MCF 10A (cell line): ENCODE measurements at regions not wholly inside any gene's neighbourhood (a gene's known extent, or its start where the extent isn't known, plus 50 kb on each side); places are given as distances from the start of the nearest gene placed in this dataset.

Experiments used
- BruUV-seq: library from RNA; stranded (reverse); fragments of 400-500 nt; replicated peaks from 2 replicates; lab custom pipeline; 2021; lab: Mats Ljungman, UMichigan
- CTCF ChIA-PET: fragments of 300-600 bp; sonication (Branson Sonifier 250); formaldehyde crosslinking; extraction: SDS; loops from one replicate; lab custom pipeline; 2021; ENCODE audit warnings: antibody characterized with exemption, inconsistent platforms; lab: Yijun Ruan, JAX
- POLR2A ChIA-PET: fragments of 300-600, 350-650 bp; sonication (Branson Sonifier 250); formaldehyde crosslinking; extraction: SDS; loops from one replicate; lab custom pipeline; 2020; ENCODE audit warnings: antibody characterized with exemption, inconsistent platforms; lab: Yijun Ruan, JAX
- DNase-seq: peaks from one replicate; pipeline ENCODE4 v3.0.0-alpha.2; 2018; ENCODE audit not compliant: unreplicated experiment
- H3K27ac Mint-ChIP-seq: one replicate; pipeline ENCODE4 v1.8.0; 2022; ENCODE audit warnings: mild to moderate bottlenecking, low read depth, mixed read lengths; ENCODE audit not compliant: unreplicated experiment
- H3K27me3 Mint-ChIP-seq: one replicate; pipeline ENCODE4 v1.8.0; 2022; ENCODE audit warnings: mixed read lengths; ENCODE audit not compliant: insufficient read depth, unreplicated experiment
- H3K36me3 Mint-ChIP-seq: one replicate; pipeline ENCODE4 v1.8.0; 2022; ENCODE audit warnings: mild to moderate bottlenecking, moderate library complexity, mixed read lengths; ENCODE audit not compliant: insufficient read depth, unreplicated experiment
- H3K4me1 Mint-ChIP-seq: one replicate; pipeline ENCODE4 v1.8.0; 2022; ENCODE audit warnings: mixed read lengths; ENCODE audit not compliant: insufficient read depth, unreplicated experiment
- H3K4me3 Mint-ChIP-seq: one replicate; pipeline ENCODE4 v1.8.0; 2022; ENCODE audit warnings: mild to moderate bottlenecking, moderate library complexity, mixed read lengths; ENCODE audit not compliant: unreplicated experiment
- H3K9me3 Mint-ChIP-seq: one replicate; pipeline ENCODE4 v1.8.0; 2022; ENCODE audit warnings: mixed read lengths; ENCODE audit not compliant: unreplicated experiment
- CTCF ChIP-seq: fragments of 200-600 bp; IDR thresholded peaks from one replicate; pipeline ENCODE4 v1.8.0; 2022; ENCODE audit warnings: antibody characterized with exemption, mild to moderate bottlenecking; ENCODE audit not compliant: unreplicated experiment
- intact Hi-C: fragments of 100-400 bp; cut with micrococcal nuclease; formaldehyde crosslinking; loops from 2 replicates; pipeline ENCODE4 v1.14.1; 2022

- ChIA-PET POLR2A (no interaction called here), CTCF (interaction anchor here (0.5 kb wide), 1 partner anchor 686 kb away, joined by 3 read pairs; no protein-coding TSS in a partner anchor)
- intact Hi-C loops = loop anchor here (10.0 kb wide), 1 partner anchor 175 kb away; no protein-coding TSS in a partner anchor
- Mint-ChIP-seq H3K27ac (no peak overlapping the region), H3K4me1 (no peaks in the 10 kb centered on the region), H3K36me3 (no peaks in the 10 kb centered on the region), H3K4me3 (no peak overlapping the region), H3K27me3 (no peaks in the 10 kb centered on the region), H3K9me3 (no peaks in the 10 kb centered on the region)
- TF ChIP-seq CTCF = no peak
- no TSS peak for BruUV-seq
- DNase-seq = no peak
These were observed 219.3 kb upstream of the CTNNB1 start for GRCh38 chr3:40979962-40980361.

- TF ChIP-seq CTCF = no peak
- DNase-seq = no peak
- H3K27me3 Mint-ChIP-seq = no peaks in the 10 kb centered on the region
- H3K36me3 Mint-ChIP-seq = no peaks in the 10 kb centered on the region
- CTCF ChIA-PET = no interaction called here
- H3K4me1 Mint-ChIP-seq = no peaks in the 10 kb centered on the region
- intact Hi-C loops = no loop called here
- H3K4me3 Mint-ChIP-seq = no peak overlapping the region
- POLR2A ChIA-PET = no interaction called here
- H3K9me3 Mint-ChIP-seq = no peaks in the 10 kb centered on the region
- BruUV-seq = no TSS peak
- no peak overlapping the region for H3K27ac Mint-ChIP-seq
These were observed 218.8 kb upstream of the CTNNB1 start for GRCh38 chr3:40980467-40980866.

GRCh38 chr3:40985195-40985594, 214.1 kb upstream of the CTNNB1 start:
- no peak overlapping the region for H3K4me3 Mint-ChIP-seq
- H3K27ac Mint-ChIP-seq = no peak overlapping the region
- DNase-seq = peak; percentile 36
- no peak for TF ChIP-seq CTCF
- no peaks in the 10 kb centered on the region for H3K36me3 Mint-ChIP-seq
- no TSS peak for BruUV-seq
- ChIA-PET CTCF (interaction anchor here (1.1 to 1.8 kb wide), 2 partner anchors 8 to 11 kb away, joined by 3 read pairs; no protein-coding TSS in a partner anchor), POLR2A (no interaction called here)
- peaks cover 6% of the 10 kb centered on the region for H3K4me1 Mint-ChIP-seq
- no peaks in the 10 kb centered on the region for H3K9me3 Mint-ChIP-seq
- intact Hi-C loops = no loop called here
- no peaks in the 10 kb centered on the region for H3K27me3 Mint-ChIP-seq

- TF ChIP-seq CTCF = no peak
- Mint-ChIP-seq H3K27ac (no peak overlapping the region), H3K9me3 (no peaks in the 10 kb centered on the region), H3K36me3 (no peaks in the 10 kb centered on the region), H3K27me3 (no peaks in the 10 kb centered on the region), H3K4me1 (peaks cover 6% of the 10 kb centered on the region), H3K4me3 (no peak overlapping the region)
- intact Hi-C loops = no loop called here
- no TSS peak for BruUV-seq
- DNase-seq = no peak
- ChIA-PET POLR2A (no interaction called here), CTCF (no interaction called here)
These were observed 210.8 kb upstream of the CTNNB1 start for GRCh38 chr3:40988468-40988867.
